HG03095 (cell line): ENCODE measurements at regions not wholly inside any gene's neighbourhood (a gene's known extent, or its start where the extent isn't known, plus 50 kb on each side); places are given as distances from the start of the nearest gene placed in this dataset.

Experiments used
- ATAC-seq: cut with Tn5 transposase; IDR thresholded peaks from one replicate; pipeline ENCODE4 v1.9.1; 2021; ENCODE audit warnings: moderate library complexity; ENCODE audit not compliant: unreplicated experiment

- ATAC-seq: no peak
Measured at GRCh38 chr22:48254311-48254873, 1491.9 kb downstream of the TBC1D22A start.

- ATAC-seq: no peak
Measured at GRCh38 chr22:48253573-48253972, 1491.1 kb downstream of the TBC1D22A start.

GRCh38 chr22:48253136-48253535 is 1490.7 kb downstream of the TBC1D22A start:
- no peak for ATAC-seq

GRCh38 chr22:48251629-48252028 is 1489.2 kb downstream of the TBC1D22A start:
- ATAC-seq: no peak

GRCh38 chr22:48250937-48251530 is 1488.6 kb downstream of the TBC1D22A start:
- ATAC-seq: no peak

GRCh38 chr22:48250286-48250895 is 1487.9 kb downstream of the TBC1D22A start:
- no peak for ATAC-seq

- no peak for ATAC-seq
Measured at GRCh38 chr22:48249713-48250268, 1487.3 kb downstream of the TBC1D22A start.

GRCh38 chr22:48248901-48249455 is 1486.5 kb downstream of the TBC1D22A start:
- ATAC-seq: no peak

GRCh38 chr22:48247829-48248228 is 1485.4 kb downstream of the TBC1D22A start:
- no peak for ATAC-seq

- no peak for ATAC-seq
Measured at GRCh38 chr22:48245196-48245485, 1482.7 kb downstream of the TBC1D22A start.

GRCh38 chr22:48244388-48245195 is 1482.1 kb downstream of the TBC1D22A start:
- ATAC-seq: no peak

GRCh38 chr22:48242461-48242864 is 1480.0 kb downstream of the TBC1D22A start:
- ATAC-seq: no peak

GRCh38 chr22:48241658-48242057 is 1479.2 kb downstream of the TBC1D22A start:
- no peak for ATAC-seq

GRCh38 chr22:48240935-48241230 is 1478.4 kb downstream of the TBC1D22A start:
- no peak for ATAC-seq

- ATAC-seq: no peak
Measured at GRCh38 chr22:48240148-48240934, 1477.9 kb downstream of the TBC1D22A start.

GRCh38 chr22:48239461-48240147 is 1477.2 kb downstream of the TBC1D22A start:
- ATAC-seq: no peak

GRCh38 chr22:48238966-48239365 is 1476.5 kb downstream of the TBC1D22A start:
- ATAC-seq: no peak

- ATAC-seq: no peak
Measured at GRCh38 chr22:48238284-48238915, 1476.0 kb downstream of the TBC1D22A start.

- ATAC-seq: no peak
Measured at GRCh38 chr22:48237466-48238283, 1475.2 kb downstream of the TBC1D22A start.
